CD4-positive, CD25-positive, alpha-beta regulatory T cell (primary cell): ENCODE measurements at regions not wholly inside any gene's neighbourhood (a gene's known extent, or its start where the extent isn't known, plus 50 kb on each side); places are given as distances from the start of the nearest gene placed in this dataset.
"Not testable (repeated sequence)": the region's sequence is repeated elsewhere in the genome, so short reads cannot be mapped to it uniquely, and the experiment has no call there.

ENCODE experiments used
- ATAC-seq, 2 donors: fragments of 150-1000 bp; cut with Tn5 transposase; one replicate each; pipeline ENCODE4 v1.10.0; 2021; ENCODE audit warnings: low read depth in 2 of 2, moderate number of reproducible peaks in 2 of 2, moderate library complexity in 1 of 2
- DNase-seq, 3 donors: peaks; one replicate each; pipeline versions ENCODE4 v3.0.0 to v3.0.0-alpha.2; 2012 to 2022; ENCODE audit warnings: mixed read lengths in 1 of 3
- H3K27ac ChIP-seq: one replicate; pipeline ENCODE4 v1.7.0; 2013; ENCODE audit warnings: mild to moderate bottlenecking, low read length; ENCODE audit not compliant: insufficient read depth, poor library complexity, severe bottlenecking
- H3K27me3 ChIP-seq: one replicate; pipeline ENCODE4 v1.7.0; 2013; ENCODE audit warnings: low read length; ENCODE audit not compliant: control insufficient read depth, insufficient read depth
- H3K36me3 ChIP-seq: one replicate; pipeline ENCODE4 v1.7.0; 2013; ENCODE audit warnings: mild to moderate bottlenecking, low read length, moderate library complexity; ENCODE audit not compliant: control insufficient read depth, insufficient read depth
- H3K4me1 ChIP-seq: 2 replicates; pipeline ENCODE4 v1.7.0; 2013; ENCODE audit warnings: mild to moderate bottlenecking, low read length; ENCODE audit not compliant: insufficient read depth, control insufficient read depth, poor library complexity, severe bottlenecking
- H3K4me3 ChIP-seq: one replicate; pipeline ENCODE4 v1.7.0; 2013; ENCODE audit warnings: low read depth, mild to moderate bottlenecking, low read length, moderate library complexity
- H3K9me3 ChIP-seq, 2 experiments: 1 replicate in 1 of 2; 2 replicates in 1 of 2; pipeline ENCODE4 v1.7.0; 2013; ENCODE audit warnings: low read length in 2 of 2, mild to moderate bottlenecking in 1 of 2, moderate library complexity in 1 of 2; ENCODE audit not compliant: control insufficient read depth in 2 of 2
- H3K27ac Mint-ChIP-seq, 3 donors: one replicate each; pipeline ENCODE4 v1.8.0; 2020 to 2022; ENCODE audit warnings: mild to moderate bottlenecking in 3 of 3, mixed read lengths in 3 of 3, moderate library complexity in 2 of 3
- H3K27me3 Mint-ChIP-seq: one replicate; pipeline ENCODE4 v1.8.0; 2022; ENCODE audit warnings: mild to moderate bottlenecking, mixed read lengths
- H3K36me3 Mint-ChIP-seq: one replicate; pipeline ENCODE4 v1.8.0; 2020; ENCODE audit warnings: mixed read lengths
- H3K4me1 Mint-ChIP-seq, 4 donors: one replicate each; pipeline ENCODE4 v1.8.0; 2020 to 2022; ENCODE audit warnings: mixed read lengths in 4 of 4, mild to moderate bottlenecking in 1 of 4
- H3K4me3 Mint-ChIP-seq, 4 donors: one replicate each; pipeline ENCODE4 v1.8.0; 2020 to 2022; ENCODE audit warnings: mild to moderate bottlenecking in 4 of 4, mixed read lengths in 4 of 4, moderate library complexity in 3 of 4
- H3K9me3 Mint-ChIP-seq, 7 donors: one replicate each; pipeline ENCODE4 v1.8.0; 2020 to 2022; ENCODE audit warnings: mixed read lengths in 7 of 7, mild to moderate bottlenecking in 3 of 7, moderate library complexity in 2 of 7

- Mint-ChIP-seq H3K27me3 (peaks cover 31% of the 10 kb centered on the region), H3K4me3 (no peak overlapping the region), H3K27ac (no peak overlapping the region), H3K4me1 (no peaks in the 10 kb centered on the region), H3K9me3 (peaks cover 0 to 5% (median 0%) of the 10 kb centered on the region in 7 donors), H3K36me3 (no peaks in the 10 kb centered on the region)
- Histone ChIP-seq H3K4me1 (no peaks in the 10 kb centered on the region), H3K36me3 (no peaks in the 10 kb centered on the region), H3K27ac (no peak overlapping the region), H3K27me3 (peaks cover 3% of the 10 kb centered on the region), H3K9me3 (no peaks in the 10 kb centered on the region), H3K4me3 (no peak overlapping the region)
- DNase-seq (no peak), ATAC-seq (no peak)
Observed at GRCh38 chr3:10723991-10724390, 92.0 kb upstream of the SLC6A11 start.

GRCh38 chr3:10725067-10725466 lies 91.0 kb upstream of the SLC6A11 start:
- H3K27ac Mint-ChIP-seq, result no peak overlapping the region

GRCh38 chr3:10725846-10726245 lies 90.2 kb upstream of the SLC6A11 start:
- H3K27me3 ChIP-seq, result peaks cover 5% of the 10 kb centered on the region
- H3K9me3 ChIP-seq, result no peaks in the 10 kb centered on the region
- no peaks in the 10 kb centered on the region for H3K4me1 ChIP-seq
- Mint-ChIP-seq H3K9me3 (peaks cover 0 to 5% (median 0%) of the 10 kb centered on the region in 7 donors), H3K27ac (no peak overlapping the region), H3K4me1 (no peaks in the 10 kb centered on the region), H3K36me3 (no peaks in the 10 kb centered on the region), H3K27me3 (peaks cover 37% of the 10 kb centered on the region), H3K4me3 (no peak overlapping the region)
- no peak for ATAC-seq
- H3K27ac ChIP-seq, result no peak overlapping the region
- DNase-seq, result no peak
- no peak overlapping the region for H3K4me3 ChIP-seq
- H3K36me3 ChIP-seq, result no peaks in the 10 kb centered on the region

More at GRCh38 chr3:10725067-10725466, 91.0 kb upstream of the SLC6A11 start:
- no peak overlapping the region for H3K27ac ChIP-seq
- Mint-ChIP-seq H3K36me3 (no peaks in the 10 kb centered on the region), H3K4me1 (no peaks in the 10 kb centered on the region), H3K9me3 (peaks cover 0 to 5% (median 0%) of the 10 kb centered on the region in 7 donors), H3K27me3 (peaks cover 30% of the 10 kb centered on the region), H3K4me3 (no peak overlapping the region)
- H3K4me1 ChIP-seq, result no peaks in the 10 kb centered on the region
- no peaks in the 10 kb centered on the region for H3K36me3 ChIP-seq
- no peak for ATAC-seq
- peaks cover 5% of the 10 kb centered on the region for H3K27me3 ChIP-seq
- no peak for DNase-seq
- H3K4me3 ChIP-seq, result no peak overlapping the region
- H3K9me3 ChIP-seq, result no peaks in the 10 kb centered on the region

GRCh38 chr3:10726787-10727186 lies 89.2 kb upstream of the SLC6A11 start:
- Mint-ChIP-seq H3K27ac (no peak overlapping the region), H3K9me3 (peaks cover 0 to 6% (median 4%) of the 10 kb centered on the region in 7 donors), H3K36me3 (no peaks in the 10 kb centered on the region), H3K4me3 (no peak overlapping the region), H3K4me1 (no peaks in the 10 kb centered on the region), H3K27me3 (peaks cover 42% of the 10 kb centered on the region)
- Histone ChIP-seq H3K27ac (no peak overlapping the region), H3K36me3 (no peaks in the 10 kb centered on the region), H3K4me3 (no peak overlapping the region), H3K27me3 (peaks cover 5% of the 10 kb centered on the region), H3K4me1 (no peaks in the 10 kb centered on the region), H3K9me3 (no peaks in the 10 kb centered on the region)
- DNase-seq (no peak), ATAC-seq (no peak)

GRCh38 chr3:10729439-10729838 lies 86.6 kb upstream of the SLC6A11 start:
- Histone ChIP-seq H3K27me3 (peaks cover 5% of the 10 kb centered on the region), H3K27ac (no peak overlapping the region), H3K36me3 (no peaks in the 10 kb centered on the region), H3K4me1 (no peaks in the 10 kb centered on the region), H3K9me3 (peaks cover 14 to 26% of the 10 kb centered on the region in 2 experiments), H3K4me3 (no peak overlapping the region)
- H3K4me3 Mint-ChIP-seq, result no peak overlapping the region
- H3K36me3 Mint-ChIP-seq, result no peaks in the 10 kb centered on the region
- peaks cover 38% of the 10 kb centered on the region for H3K27me3 Mint-ChIP-seq
- H3K27ac Mint-ChIP-seq, result no peak overlapping the region
- H3K4me1 Mint-ChIP-seq, result no peaks in the 10 kb centered on the region
- DNase-seq, result no peak
- peaks cover 2 to 23% (median 10%) of the 10 kb centered on the region in 7 donors for H3K9me3 Mint-ChIP-seq
- no peak for ATAC-seq

- no peak for ATAC-seq
- Histone ChIP-seq H3K27me3 (peaks cover 11% of the 10 kb centered on the region), H3K36me3 (no peaks in the 10 kb centered on the region), H3K4me3 (no peak overlapping the region), H3K9me3 (peaks cover 14 to 27% of the 10 kb centered on the region in 2 experiments), H3K4me1 (no peaks in the 10 kb centered on the region), H3K27ac (no peak overlapping the region)
- Mint-ChIP-seq H3K4me1 (no peaks in the 10 kb centered on the region), H3K27me3 (peaks cover 37% of the 10 kb centered on the region), H3K27ac (no peak overlapping the region), H3K9me3 (peaks cover 2 to 24% (median 11%) of the 10 kb centered on the region in 7 donors), H3K36me3 (no peaks in the 10 kb centered on the region), H3K4me3 (no peak overlapping the region)
- DNase-seq, result no peak
Observed at GRCh38 chr3:10732292-10732691, 83.7 kb upstream of the SLC6A11 start.

- Mint-ChIP-seq H3K4me3 (no peak overlapping the region), H3K36me3 (no peaks in the 10 kb centered on the region)
Observed at GRCh38 chr3:10733297-10733696, 82.7 kb upstream of the SLC6A11 start.

GRCh38 chr3:10736444-10736843 lies 79.6 kb upstream of the SLC6A11 start:
- Mint-ChIP-seq H3K27me3 (peaks cover 37% of the 10 kb centered on the region), H3K9me3 (peaks cover 2 to 20% (median 9%) of the 10 kb centered on the region in 7 donors), H3K4me1 (peaks cover 0 to 12% (median 4%) of the 10 kb centered on the region in 4 donors)
- H3K9me3 ChIP-seq, result peaks cover 14 to 27% of the 10 kb centered on the region in 2 experiments
- not testable (repeated sequence) for H3K27ac Mint-ChIP-seq, H3K4me3 Mint-ChIP-seq, H3K36me3 Mint-ChIP-seq, H3K27ac ChIP-seq, DNase-seq, H3K36me3 ChIP-seq, ATAC-seq, H3K4me3 ChIP-seq, H3K4me1 ChIP-seq
- H3K27me3 ChIP-seq, result peaks cover 18% of the 10 kb centered on the region

More at GRCh38 chr3:10733297-10733696, 82.7 kb upstream of the SLC6A11 start:
- ATAC-seq, result no peak
- H3K9me3 Mint-ChIP-seq, result peaks cover 2 to 24% (median 10%) of the 10 kb centered on the region in 7 donors
- H3K27ac Mint-ChIP-seq, result no peak overlapping the region
- H3K9me3 ChIP-seq, result peaks cover 14 to 27% of the 10 kb centered on the region in 2 experiments
- no peak overlapping the region for H3K4me3 ChIP-seq
- H3K36me3 ChIP-seq, result no peaks in the 10 kb centered on the region
- no peaks in the 10 kb centered on the region for H3K4me1 ChIP-seq
- peaks cover 43% of the 10 kb centered on the region for H3K27me3 Mint-ChIP-seq
- no peak overlapping the region for H3K27ac ChIP-seq
- DNase-seq, result no peak
- peaks cover 18% of the 10 kb centered on the region for H3K27me3 ChIP-seq
- peaks cover 0 to 2% (median 0%) of the 10 kb centered on the region in 4 donors for H3K4me1 Mint-ChIP-seq
